SK-N-SH treated with all-trans-retinoic acid at 6 μM for 48 hours (cell line): ENCODE measurements at regions not wholly inside any gene's neighbourhood (a gene's known extent, or its start where the extent isn't known, plus 50 kb on each side); places are given as distances from the start of the nearest gene placed in this dataset.

ENCODE experiments used
- ATAC-seq: fragments of 200-7000 bp; cut with Tn5 transposase; 3 replicates; pipeline ENCODE4 v1.9.1; 2020; ENCODE audit warnings: mild to moderate bottlenecking, moderate library complexity
- ARNTL ChIP-seq: fragments of 450-650 bp; formaldehyde crosslinking; IDR thresholded peaks from 2 replicates; pipeline ENCODE4 v1.5.0; 2020; ENCODE audit warnings: low read depth, mild to moderate bottlenecking, moderate library complexity, borderline replicate concordance
- BACH2 ChIP-seq: fragments of 250-450 bp; sonication (Bioruptor Pico); IDR thresholded peaks from 2 replicates; pipeline ENCODE4 v1.9.0; 2021; ENCODE audit warnings: mild to moderate bottlenecking, borderline replicate concordance
- CSDC2 ChIP-seq: fragments of 250-450 bp; sonication (Bioruptor Pico); IDR thresholded peaks from 2 replicates; pipeline ENCODE4 v1.5.0; 2020; ENCODE audit warnings: mild to moderate bottlenecking, moderate library complexity
- ESRRG ChIP-seq: fragments of 250-450 bp; sonication (Bioruptor Pico); IDR thresholded peaks from 2 replicates; pipeline ENCODE4 v1.6.1; 2021; ENCODE audit warnings: mild to moderate bottlenecking
- ISL1 ChIP-seq: fragments of 250-450 bp; sonication (Bioruptor Pico); IDR thresholded peaks from 2 replicates; pipeline ENCODE4 v2.1.2; 2022; ENCODE audit warnings: mild to moderate bottlenecking, moderate library complexity
- OSR1 ChIP-seq: fragments of 250-450 bp; sonication (Bioruptor Pico); IDR thresholded peaks from 2 replicates; pipeline ENCODE4 v1.8.0; 2022; ENCODE audit warnings: moderate library complexity, mild to moderate bottlenecking, inconsistent platforms
- PPARA ChIP-seq: fragments of 250-450 bp; sonication (Bioruptor Pico); IDR thresholded peaks from 2 replicates; pipeline ENCODE4 v1.5.0; 2020; ENCODE audit warnings: mild to moderate bottlenecking, borderline replicate concordance
- RARB ChIP-seq: fragments of 250-450 bp; sonication (Bioruptor Pico); IDR thresholded peaks from 2 replicates; pipeline ENCODE4 v1.8.0; 2021; ENCODE audit warnings: mild to moderate bottlenecking, moderate library complexity
- SNAI2 ChIP-seq: fragments of 250-450 bp; sonication (Bioruptor Pico); IDR thresholded peaks from 2 replicates; pipeline ENCODE4 v1.5.0; 2020; ENCODE audit warnings: mild to moderate bottlenecking, moderate library complexity
- TCF4 ChIP-seq: fragments of 250-450 bp; sonication (Bioruptor Pico); IDR thresholded peaks from 2 replicates; pipeline ENCODE4 v1.8.0; 2021; ENCODE audit warnings: mild to moderate bottlenecking, moderate library complexity, borderline replicate concordance
- TOX ChIP-seq: fragments of 250-450 bp; sonication (Bioruptor Pico); IDR thresholded peaks from 2 replicates; pipeline ENCODE4 v1.8.0; 2021; ENCODE audit warnings: mild to moderate bottlenecking, moderate library complexity, borderline replicate concordance
- ZC3H10 ChIP-seq: fragments of 250-450 bp; sonication (Bioruptor Pico); IDR thresholded peaks from 2 replicates; pipeline ENCODE4 v1.5.1; 2021; ENCODE audit warnings: mild to moderate bottlenecking, moderate library complexity
- ZFP3 ChIP-seq: fragments of 250-450 bp; sonication (Bioruptor Pico); IDR thresholded peaks from 2 replicates; pipeline ENCODE4 v1.5.0; 2020; ENCODE audit warnings: mild to moderate bottlenecking, moderate library complexity
- ZNF565 ChIP-seq: fragments of 450-650 bp; formaldehyde crosslinking; conservative IDR thresholded peaks from 2 replicates; pipeline ENCODE4 v1.5.0; 2020; ENCODE audit warnings: low read depth, mild to moderate bottlenecking, moderate library complexity
- ZNF70 ChIP-seq: fragments of 450-650 bp; formaldehyde crosslinking; IDR thresholded peaks from 2 replicates; pipeline ENCODE4 v1.5.0; 2020; ENCODE audit warnings: mild to moderate bottlenecking, moderate library complexity
- ZNF8 ChIP-seq: fragments of 450-650 bp; formaldehyde crosslinking; IDR thresholded peaks from 2 replicates; pipeline ENCODE4 v1.5.0; 2020; ENCODE audit warnings: mild to moderate bottlenecking, moderate library complexity
- TF ChIP-seq, protein P1 (sequence below): fragments of 250-450 bp; sonication (Bioruptor Pico); IDR thresholded peaks from 2 replicates; pipeline ENCODE4 v1.8.0; 2021; ENCODE audit warnings: low read depth, mild to moderate bottlenecking, moderate library complexity, borderline replicate concordance
- TF ChIP-seq, protein P2 (sequence below): fragments of 250-450 bp; sonication (Bioruptor Pico); IDR thresholded peaks from 2 replicates; pipeline ENCODE4 v1.5.0; 2020; ENCODE audit warnings: mild to moderate bottlenecking, moderate library complexity
- TF ChIP-seq, protein P3 (sequence below): fragments of 250-450 bp; sonication (Bioruptor Pico); IDR thresholded peaks from 2 replicates; pipeline ENCODE4 v1.5.1; 2020; ENCODE audit warnings: low read depth, mild to moderate bottlenecking, moderate library complexity
- TF ChIP-seq, protein P4 (sequence below): fragments of 250-450 bp; sonication (Bioruptor Pico); IDR thresholded peaks from 2 replicates; pipeline ENCODE4 v1.8.0; 2020; ENCODE audit warnings: mild to moderate bottlenecking, moderate library complexity, borderline replicate concordance
- TF ChIP-seq, protein P5 (sequence below): fragments of 250-450 bp; sonication (Bioruptor Pico); IDR thresholded peaks from 2 replicates; pipeline ENCODE4 v1.5.1; 2021; ENCODE audit warnings: mild to moderate bottlenecking, moderate library complexity

DNA sequence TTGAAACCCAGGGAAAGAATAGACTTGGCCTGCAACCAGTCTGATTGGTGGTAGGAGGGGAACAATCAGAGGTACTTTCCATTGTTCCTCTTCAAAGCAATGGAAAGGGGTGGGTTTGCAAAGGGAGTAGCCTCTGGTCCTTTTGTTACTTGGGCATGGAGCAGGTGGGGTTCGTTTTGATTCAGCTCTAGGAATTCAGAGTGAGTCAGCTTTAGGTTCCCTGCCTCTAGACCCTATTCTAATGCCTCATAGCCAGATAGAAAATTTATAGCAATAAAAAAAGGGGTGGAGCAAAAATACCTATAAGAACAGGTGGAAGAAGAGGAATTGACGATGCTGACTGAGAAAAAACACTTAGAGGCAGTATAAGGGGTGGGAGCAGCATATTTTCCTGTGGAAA is 636.4 kb downstream of the PLCL1 start:
- TF ChIP-seq CSDC2 (CRISPR knock-in tag): no peak
- TF ChIP-seq BACH2 (CRISPR knock-in tag): no peak
- no peak for TF ChIP-seq ZC3H10 (CRISPR knock-in tag)
- no peak for TF ChIP-seq ZFP3 (CRISPR knock-in tag)
- no peak for TF ChIP-seq ZNF565
- TF ChIP-seq, protein P1, sequence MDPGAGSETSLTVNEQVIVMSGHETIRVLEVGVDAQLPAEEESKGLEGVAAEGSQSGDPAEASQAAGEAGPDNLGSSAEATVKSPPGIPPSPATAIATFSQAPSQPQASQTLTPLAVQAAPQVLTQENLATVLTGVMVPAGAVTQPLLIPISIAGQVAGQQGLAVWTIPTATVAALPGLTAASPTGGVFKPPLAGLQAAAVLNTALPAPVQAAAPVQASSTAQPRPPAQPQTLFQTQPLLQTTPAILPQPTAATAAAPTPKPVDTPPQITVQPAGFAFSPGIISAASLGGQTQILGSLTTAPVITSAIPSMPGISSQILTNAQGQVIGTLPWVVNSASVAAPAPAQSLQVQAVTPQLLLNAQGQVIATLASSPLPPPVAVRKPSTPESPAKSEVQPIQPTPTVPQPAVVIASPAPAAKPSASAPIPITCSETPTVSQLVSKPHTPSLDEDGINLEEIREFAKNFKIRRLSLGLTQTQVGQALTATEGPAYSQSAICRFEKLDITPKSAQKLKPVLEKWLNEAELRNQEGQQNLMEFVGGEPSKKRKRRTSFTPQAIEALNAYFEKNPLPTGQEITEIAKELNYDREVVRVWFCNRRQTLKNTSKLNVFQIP (CRISPR knock-in tag): no peak
- TF ChIP-seq, protein P2, sequence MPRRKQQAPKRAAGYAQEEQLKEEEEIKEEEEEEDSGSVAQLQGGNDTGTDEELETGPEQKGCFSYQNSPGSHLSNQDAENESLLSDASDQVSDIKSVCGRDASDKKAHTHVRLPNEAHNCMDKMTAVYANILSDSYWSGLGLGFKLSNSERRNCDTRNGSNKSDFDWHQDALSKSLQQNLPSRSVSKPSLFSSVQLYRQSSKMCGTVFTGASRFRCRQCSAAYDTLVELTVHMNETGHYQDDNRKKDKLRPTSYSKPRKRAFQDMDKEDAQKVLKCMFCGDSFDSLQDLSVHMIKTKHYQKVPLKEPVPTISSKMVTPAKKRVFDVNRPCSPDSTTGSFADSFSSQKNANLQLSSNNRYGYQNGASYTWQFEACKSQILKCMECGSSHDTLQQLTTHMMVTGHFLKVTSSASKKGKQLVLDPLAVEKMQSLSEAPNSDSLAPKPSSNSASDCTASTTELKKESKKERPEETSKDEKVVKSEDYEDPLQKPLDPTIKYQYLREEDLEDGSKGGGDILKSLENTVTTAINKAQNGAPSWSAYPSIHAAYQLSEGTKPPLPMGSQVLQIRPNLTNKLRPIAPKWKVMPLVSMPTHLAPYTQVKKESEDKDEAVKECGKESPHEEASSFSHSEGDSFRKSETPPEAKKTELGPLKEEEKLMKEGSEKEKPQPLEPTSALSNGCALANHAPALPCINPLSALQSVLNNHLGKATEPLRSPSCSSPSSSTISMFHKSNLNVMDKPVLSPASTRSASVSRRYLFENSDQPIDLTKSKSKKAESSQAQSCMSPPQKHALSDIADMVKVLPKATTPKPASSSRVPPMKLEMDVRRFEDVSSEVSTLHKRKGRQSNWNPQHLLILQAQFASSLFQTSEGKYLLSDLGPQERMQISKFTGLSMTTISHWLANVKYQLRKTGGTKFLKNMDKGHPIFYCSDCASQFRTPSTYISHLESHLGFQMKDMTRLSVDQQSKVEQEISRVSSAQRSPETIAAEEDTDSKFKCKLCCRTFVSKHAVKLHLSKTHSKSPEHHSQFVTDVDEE (CRISPR knock-in tag): no peak
- no peak for TF ChIP-seq TCF4
- no peak for TF ChIP-seq TOX (CRISPR knock-in tag)
- TF ChIP-seq, protein P3, sequence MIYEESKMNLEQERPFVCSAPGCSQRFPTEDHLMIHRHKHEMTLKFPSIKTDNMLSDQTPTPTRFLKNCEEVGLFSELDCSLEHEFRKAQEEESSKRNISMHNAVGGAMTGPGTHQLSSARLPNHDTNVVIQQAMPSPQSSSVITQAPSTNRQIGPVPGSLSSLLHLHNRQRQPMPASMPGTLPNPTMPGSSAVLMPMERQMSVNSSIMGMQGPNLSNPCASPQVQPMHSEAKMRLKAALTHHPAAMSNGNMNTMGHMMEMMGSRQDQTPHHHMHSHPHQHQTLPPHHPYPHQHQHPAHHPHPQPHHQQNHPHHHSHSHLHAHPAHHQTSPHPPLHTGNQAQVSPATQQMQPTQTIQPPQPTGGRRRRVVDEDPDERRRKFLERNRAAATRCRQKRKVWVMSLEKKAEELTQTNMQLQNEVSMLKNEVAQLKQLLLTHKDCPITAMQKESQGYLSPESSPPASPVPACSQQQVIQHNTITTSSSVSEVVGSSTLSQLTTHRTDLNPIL (CRISPR knock-in tag): no peak
- TF ChIP-seq ZNF70 (CRISPR knock-in tag): no peak
- no peak for ATAC-seq

DNA sequence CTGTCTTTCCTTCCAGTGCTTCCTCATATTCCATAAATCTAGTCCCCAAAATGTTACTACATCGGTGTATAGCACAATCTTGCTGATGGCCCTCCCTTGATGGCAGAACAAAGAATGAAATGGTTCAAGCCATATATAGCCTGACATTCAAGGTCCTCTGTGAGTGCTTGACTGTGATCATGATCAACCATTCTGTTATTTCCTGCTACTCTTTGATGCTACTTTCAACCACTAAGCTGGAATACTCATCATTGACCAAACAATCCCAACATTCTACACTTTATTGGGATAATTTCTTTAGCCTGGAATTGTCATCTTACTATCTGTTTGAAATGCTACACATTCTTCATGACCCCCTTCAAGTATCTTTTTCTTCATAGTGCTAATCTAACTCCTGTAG is 633.9 kb downstream of the PLCL1 start:
- ATAC-seq: no peak
- TF ChIP-seq BACH2 (CRISPR knock-in tag) (no peak), PPARA (CRISPR knock-in tag) (no peak), ISL1 (CRISPR knock-in tag) (no peak), ZC3H10 (CRISPR knock-in tag) (no peak), ZFP3 (CRISPR knock-in tag) (no peak), ESRRG (no peak), ZNF8 (CRISPR knock-in tag) (no peak), SNAI2 (CRISPR knock-in tag) (no peak), TCF4 (no peak), RARB (no peak), OSR1 (no peak), ARNTL (CRISPR knock-in tag) (no peak)
- TF ChIP-seq, protein P2 (CRISPR knock-in tag): no peak
- TF ChIP-seq, protein P4, sequence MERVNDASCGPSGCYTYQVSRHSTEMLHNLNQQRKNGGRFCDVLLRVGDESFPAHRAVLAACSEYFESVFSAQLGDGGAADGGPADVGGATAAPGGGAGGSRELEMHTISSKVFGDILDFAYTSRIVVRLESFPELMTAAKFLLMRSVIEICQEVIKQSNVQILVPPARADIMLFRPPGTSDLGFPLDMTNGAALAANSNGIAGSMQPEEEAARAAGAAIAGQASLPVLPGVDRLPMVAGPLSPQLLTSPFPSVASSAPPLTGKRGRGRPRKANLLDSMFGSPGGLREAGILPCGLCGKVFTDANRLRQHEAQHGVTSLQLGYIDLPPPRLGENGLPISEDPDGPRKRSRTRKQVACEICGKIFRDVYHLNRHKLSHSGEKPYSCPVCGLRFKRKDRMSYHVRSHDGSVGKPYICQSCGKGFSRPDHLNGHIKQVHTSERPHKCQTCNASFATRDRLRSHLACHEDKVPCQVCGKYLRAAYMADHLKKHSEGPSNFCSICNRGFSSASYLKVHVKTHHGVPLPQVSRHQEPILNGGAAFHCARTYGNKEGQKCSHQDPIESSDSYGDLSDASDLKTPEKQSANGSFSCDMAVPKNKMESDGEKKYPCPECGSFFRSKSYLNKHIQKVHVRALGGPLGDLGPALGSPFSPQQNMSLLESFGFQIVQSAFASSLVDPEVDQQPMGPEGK (CRISPR knock-in tag): no peak
- TF ChIP-seq, protein P5, sequence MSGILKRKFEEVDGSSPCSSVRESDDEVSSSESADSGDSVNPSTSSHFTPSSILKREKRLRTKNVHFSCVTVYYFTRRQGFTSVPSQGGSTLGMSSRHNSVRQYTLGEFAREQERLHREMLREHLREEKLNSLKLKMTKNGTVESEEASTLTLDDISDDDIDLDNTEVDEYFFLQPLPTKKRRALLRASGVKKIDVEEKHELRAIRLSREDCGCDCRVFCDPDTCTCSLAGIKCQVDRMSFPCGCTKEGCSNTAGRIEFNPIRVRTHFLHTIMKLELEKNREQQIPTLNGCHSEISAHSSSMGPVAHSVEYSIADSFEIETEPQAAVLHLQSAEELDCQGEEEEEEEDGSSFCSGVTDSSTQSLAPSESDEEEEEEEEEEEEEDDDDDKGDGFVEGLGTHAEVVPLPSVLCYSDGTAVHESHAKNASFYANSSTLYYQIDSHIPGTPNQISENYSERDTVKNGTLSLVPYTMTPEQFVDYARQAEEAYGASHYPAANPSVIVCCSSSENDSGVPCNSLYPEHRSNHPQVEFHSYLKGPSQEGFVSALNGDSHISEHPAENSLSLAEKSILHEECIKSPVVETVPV (CRISPR knock-in tag): no peak
- TF ChIP-seq, protein P1 (CRISPR knock-in tag): no peak
